ENCODE measurements at regions not wholly inside any gene's neighbourhood (a gene's known extent, or its start where the extent isn't known, plus 50 kb on each side); places are given as distances from the start of the nearest gene placed in this dataset.
"Not testable (repeated sequence)": the region's sequence is repeated elsewhere in the genome, so short reads cannot be mapped to it uniquely, and the experiment has no call there.

- H3K36me3 ChIP-seq = no peaks in the 10 kb centered on the region
- no peaks in the 10 kb centered on the region for H3K9me3 ChIP-seq
- H3K4me1 ChIP-seq (ENCODE audit: control insufficient read depth in 1 of 2, insufficient read depth in 1 of 2, low read depth in 1 of 2, low read length in 1 of 2) = no peaks in the 10 kb centered on the region
- H3K4me3 ChIP-seq (ENCODE audit: low read depth in 1 of 2, low read length in 1 of 2) = no peak overlapping the region
- H3K27me3 ChIP-seq = no peaks in the 10 kb centered on the region
- no peak for TF ChIP-seq CTCF (IDR thresholded peaks at IDR 0.05)
- H3K27ac ChIP-seq = no peak overlapping the region
Observed at GRCh38 chrX:110519906-110520452, 161.3 kb downstream of the RTL9 start.

GRCh38 chrX:110520652-110521051 is 162.0 kb downstream of the RTL9 start:
- not testable (repeated sequence) for H3K9me3 ChIP-seq; H3K27me3 ChIP-seq; H3K36me3 ChIP-seq; H3K27ac ChIP-seq; H3K4me3 ChIP-seq (ENCODE audit: low read depth in 1 of 2, low read length in 1 of 2); H3K4me1 ChIP-seq (ENCODE audit: control insufficient read depth in 1 of 2, insufficient read depth in 1 of 2, low read depth in 1 of 2, low read length in 1 of 2)

GRCh38 chrX:110531873-110532580 is 173.4 kb downstream of the RTL9 start:
- Histone ChIP-seq H3K4me1 (ENCODE audit: control insufficient read depth in 1 of 2, insufficient read depth in 1 of 2, low read depth in 1 of 2, low read length in 1 of 2) (no peaks in the 10 kb centered on the region), H3K27ac (no peak overlapping the region), H3K36me3 (no peaks in the 10 kb centered on the region), H3K4me3 (ENCODE audit: low read depth in 1 of 2, low read length in 1 of 2) (no peak overlapping the region), H3K9me3 (no peaks in the 10 kb centered on the region), H3K27me3 (no peaks in the 10 kb centered on the region)
- no peak for TF ChIP-seq CTCF (IDR thresholded peaks at IDR 0.05)

GRCh38 chrX:110532581-110532931 is 173.9 kb downstream of the RTL9 start:
- H3K27me3 ChIP-seq = no peaks in the 10 kb centered on the region
- no peaks in the 10 kb centered on the region for H3K36me3 ChIP-seq
- H3K4me3 ChIP-seq (ENCODE audit: low read depth in 1 of 2, low read length in 1 of 2) = no peak overlapping the region
- no peaks in the 10 kb centered on the region for H3K9me3 ChIP-seq
- H3K27ac ChIP-seq = no peak overlapping the region
- no peaks in the 10 kb centered on the region for H3K4me1 ChIP-seq (ENCODE audit: control insufficient read depth in 1 of 2, insufficient read depth in 1 of 2, low read depth in 1 of 2, low read length in 1 of 2)
- TF ChIP-seq CTCF (IDR thresholded peaks at IDR 0.05) = no peak

- Histone ChIP-seq H3K4me3 (ENCODE audit: low read depth in 1 of 2, low read length in 1 of 2) (no peak overlapping the region), H3K27ac (no peak overlapping the region), H3K27me3 (no peaks in the 10 kb centered on the region), H3K36me3 (no peaks in the 10 kb centered on the region), H3K9me3 (no peaks in the 10 kb centered on the region), H3K4me1 (ENCODE audit: control insufficient read depth in 1 of 2, insufficient read depth in 1 of 2, low read depth in 1 of 2, low read length in 1 of 2) (no peaks in the 10 kb centered on the region)
- no peak for TF ChIP-seq CTCF (IDR thresholded peaks at IDR 0.05)
Observed at GRCh38 chrX:110536816-110537215, 178.2 kb downstream of the RTL9 start.

GRCh38 chrX:110541266-110541665 is 182.6 kb downstream of the RTL9 start:
- H3K27me3 ChIP-seq = no peaks in the 10 kb centered on the region
- H3K36me3 ChIP-seq = no peaks in the 10 kb centered on the region
- no peaks in the 10 kb centered on the region for H3K4me1 ChIP-seq (ENCODE audit: control insufficient read depth in 1 of 2, insufficient read depth in 1 of 2, low read depth in 1 of 2, low read length in 1 of 2)
- no peaks in the 10 kb centered on the region for H3K9me3 ChIP-seq
- no peak for TF ChIP-seq CTCF (IDR thresholded peaks at IDR 0.05)
- no peak overlapping the region for H3K27ac ChIP-seq
- no peak overlapping the region for H3K4me3 ChIP-seq (ENCODE audit: low read depth in 1 of 2, low read length in 1 of 2)

GRCh38 chrX:110550854-110551253 is 192.2 kb downstream of the RTL9 start:
- not testable (repeated sequence) for H3K27me3 ChIP-seq; H3K4me1 ChIP-seq (ENCODE audit: control insufficient read depth in 1 of 2, insufficient read depth in 1 of 2, low read depth in 1 of 2, low read length in 1 of 2); H3K9me3 ChIP-seq; H3K27ac ChIP-seq; H3K4me3 ChIP-seq (ENCODE audit: low read depth in 1 of 2, low read length in 1 of 2); H3K36me3 ChIP-seq

Data from neutrophil (primary cell).